HG03457 (cell line): ENCODE measurements at regions not wholly inside any gene's neighbourhood (a gene's known extent, or its start where the extent isn't known, plus 50 kb on each side); places are given as distances from the start of the nearest gene placed in this dataset.
"Not testable (repeated sequence)": the region's sequence is repeated elsewhere in the genome, so short reads cannot be mapped to it uniquely, and the experiment has no call there.

Experiments used
- ATAC-seq: cut with Tn5 transposase; IDR thresholded peaks from one replicate; pipeline ENCODE4 v1.9.1; 2021; ENCODE audit warnings: moderate number of reproducible peaks; ENCODE audit not compliant: unreplicated experiment

DNA sequence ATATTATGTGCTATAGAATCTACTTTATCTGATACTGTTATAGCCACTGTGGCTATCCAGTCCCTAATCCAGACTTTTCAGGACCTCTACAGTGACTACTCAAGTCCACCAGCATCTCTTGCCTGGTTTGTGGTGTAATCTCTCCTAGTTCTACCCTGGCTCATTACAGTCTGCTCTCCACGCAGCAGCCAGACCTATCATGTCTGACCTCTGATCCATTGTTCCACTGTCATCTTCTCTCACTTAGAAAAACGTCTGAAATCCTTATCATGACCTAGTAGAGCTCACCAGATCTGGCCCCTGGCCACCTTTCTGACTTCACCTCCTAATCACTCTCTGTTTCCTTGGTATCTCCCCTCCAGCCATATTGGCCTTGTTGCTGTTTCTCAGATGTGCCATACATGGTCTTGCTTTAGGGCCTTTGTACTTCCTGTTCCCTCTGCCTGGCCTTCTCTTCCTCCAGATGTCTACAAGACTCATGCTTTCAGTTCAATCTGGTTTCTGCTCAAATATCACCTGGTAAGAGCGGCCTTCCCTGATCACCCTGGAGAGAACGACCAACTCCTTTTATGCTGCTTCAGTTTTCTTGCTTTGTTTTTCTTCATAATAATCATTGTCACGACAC is 475.5 kb downstream of the AACS start:
- no peak for ATAC-seq

DNA sequence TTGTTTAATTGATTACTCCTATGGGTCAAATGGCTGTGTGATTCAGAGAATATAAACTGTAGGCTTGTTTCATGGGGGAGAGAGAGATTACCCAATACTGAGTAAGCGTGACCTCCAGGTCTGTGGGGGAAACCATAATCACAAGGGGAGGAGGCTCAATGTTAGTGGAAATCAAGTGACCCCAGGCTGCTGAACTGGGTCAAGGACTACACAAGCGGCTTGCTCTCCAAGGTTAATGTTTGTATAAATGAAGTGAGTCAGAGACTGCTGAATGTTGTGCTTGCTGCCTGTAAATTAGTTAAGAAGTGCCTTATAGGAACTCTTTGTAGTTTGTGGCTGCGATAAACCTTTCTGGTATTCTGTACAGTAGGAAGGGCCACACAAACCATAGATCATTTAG is 479.7 kb downstream of the AACS start:
- ATAC-seq, result no peak

DNA sequence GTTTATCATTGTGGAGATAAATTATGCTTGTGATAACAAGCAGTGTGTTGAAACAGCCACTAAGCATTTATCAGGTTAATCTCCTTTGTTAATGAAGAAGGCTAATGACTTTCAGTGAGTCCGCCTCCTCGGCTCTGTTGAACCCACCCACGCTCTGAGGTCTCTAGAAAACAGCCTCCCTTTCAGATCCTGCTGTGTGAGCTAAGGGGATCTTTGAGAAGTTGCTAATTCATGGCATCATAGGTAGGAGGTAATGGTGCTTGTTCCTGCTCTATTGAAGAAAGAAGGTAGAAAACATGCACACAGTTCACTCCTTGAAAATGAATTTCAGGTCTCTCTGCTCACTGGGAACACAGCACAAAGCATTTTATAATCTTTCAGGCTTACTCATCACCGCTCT is 483.9 kb downstream of the AACS start:
- no peak for ATAC-seq

DNA sequence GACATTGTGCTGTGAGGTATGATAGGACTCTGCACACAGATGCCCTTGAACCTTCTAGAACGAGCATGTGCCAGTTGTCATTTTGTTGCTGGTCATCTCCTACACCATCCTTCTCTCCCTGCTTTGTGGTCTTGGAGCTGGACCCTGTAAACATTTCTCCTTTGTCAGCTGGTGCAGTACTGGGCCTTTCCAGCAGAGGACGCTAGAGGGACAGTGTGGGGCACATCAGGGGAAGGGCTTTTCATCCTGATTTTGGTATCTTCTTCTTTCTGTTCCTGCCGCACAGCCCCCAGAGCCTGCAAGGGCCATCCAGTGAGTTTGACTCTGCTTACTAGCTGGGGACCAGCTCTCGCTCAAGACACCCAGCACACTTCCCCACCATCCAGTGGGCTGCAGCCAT is 484.6 kb downstream of the AACS start:
- no peak for ATAC-seq

DNA sequence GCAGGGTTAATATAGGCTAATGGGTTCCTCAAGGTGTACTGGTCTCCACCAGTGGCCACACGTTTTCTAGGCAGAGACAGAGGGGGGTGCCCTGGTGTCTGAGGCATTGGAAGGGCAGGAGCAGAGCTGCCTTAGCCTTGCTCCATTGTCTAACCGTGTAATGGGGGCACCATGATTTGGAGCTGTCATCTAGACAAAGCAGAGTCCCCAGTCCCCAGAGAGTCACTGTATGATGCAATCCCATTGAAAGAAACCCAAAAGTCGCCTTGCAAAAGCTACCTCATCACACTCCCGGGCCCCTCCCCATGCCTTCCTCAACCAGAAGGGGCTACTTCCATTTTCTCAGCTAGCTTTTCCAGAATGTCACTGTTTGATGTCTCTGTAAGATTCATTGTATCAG is 487.1 kb downstream of the AACS start:
- no peak for ATAC-seq

DNA sequence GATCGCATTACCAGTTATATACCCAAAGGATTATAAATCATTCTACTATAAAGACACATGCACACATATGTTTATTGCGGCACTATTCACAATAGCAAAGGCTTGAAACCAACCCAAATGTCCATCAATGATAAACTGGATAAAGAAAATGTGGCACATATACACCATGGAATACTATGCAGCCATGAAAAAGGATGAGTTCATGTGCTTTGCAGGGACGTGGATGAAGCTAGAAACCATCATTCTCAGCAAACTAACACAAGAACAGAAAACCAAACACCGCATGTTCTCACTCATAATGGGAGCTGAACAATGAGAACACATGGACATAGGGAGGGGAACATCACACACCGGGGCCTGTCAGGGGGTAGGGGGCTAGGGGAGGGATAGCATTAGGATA is 495.8 kb downstream of the AACS start:
- not testable (repeated sequence) for ATAC-seq

DNA sequence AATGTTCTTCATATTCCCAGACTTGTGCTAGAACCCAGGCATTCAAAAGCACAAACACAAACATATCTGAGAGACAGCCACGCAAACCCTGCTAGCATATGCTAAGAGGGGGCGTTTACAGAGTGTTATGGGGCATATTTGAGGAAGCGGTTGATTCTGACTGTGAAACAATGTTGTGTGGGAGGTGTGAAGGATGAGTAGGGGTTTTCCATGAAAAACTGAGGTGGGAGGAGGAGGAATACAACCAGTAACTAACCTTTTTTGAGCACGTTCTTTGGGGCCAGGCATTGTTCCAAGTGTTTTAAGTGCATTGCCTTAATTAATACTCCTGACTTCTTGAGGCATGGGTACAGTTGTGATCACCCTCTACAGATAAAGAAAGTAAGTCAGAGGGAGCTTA is 499.5 kb downstream of the AACS start:
- no peak for ATAC-seq

DNA sequence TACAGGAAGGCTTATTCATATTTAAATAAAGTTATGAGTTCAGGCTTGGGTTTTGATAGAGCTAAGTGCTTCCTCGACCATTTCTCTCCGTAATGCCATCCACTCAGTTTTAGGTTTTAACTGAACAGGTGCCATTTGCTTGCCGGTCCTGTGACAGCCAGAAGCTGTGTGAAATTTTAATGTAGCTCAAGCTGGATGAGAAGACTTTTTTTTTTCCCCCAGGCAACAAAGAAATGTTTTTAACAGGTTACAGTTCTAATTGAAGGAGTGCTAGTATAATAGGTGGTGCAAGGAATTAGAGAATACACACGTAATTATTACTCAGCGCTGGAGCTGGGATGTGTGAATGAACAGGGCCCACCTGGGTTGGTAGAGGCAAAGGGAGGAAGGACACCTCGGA is 502.3 kb downstream of the AACS start:
- ATAC-seq, result no peak

DNA sequence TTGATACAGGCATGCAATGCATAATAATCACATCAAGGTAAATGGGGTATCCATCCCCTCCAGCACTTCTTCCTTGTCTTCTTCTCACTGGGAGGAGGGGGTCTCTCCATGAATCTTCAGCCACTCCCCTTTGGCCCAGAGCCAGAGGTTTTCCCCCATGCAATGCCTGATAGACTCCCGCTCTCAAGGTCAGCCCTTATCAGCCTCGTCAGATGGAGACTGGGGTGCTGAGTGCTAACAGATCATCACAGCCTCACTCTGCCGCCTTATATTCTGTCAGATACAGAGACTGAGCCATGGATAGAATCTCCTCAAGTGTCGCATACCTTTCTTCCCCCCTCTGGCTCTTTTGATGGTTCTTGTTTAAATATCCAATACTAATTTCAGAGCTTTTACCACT is 503.1 kb downstream of the AACS start:
- ATAC-seq, result no peak

DNA sequence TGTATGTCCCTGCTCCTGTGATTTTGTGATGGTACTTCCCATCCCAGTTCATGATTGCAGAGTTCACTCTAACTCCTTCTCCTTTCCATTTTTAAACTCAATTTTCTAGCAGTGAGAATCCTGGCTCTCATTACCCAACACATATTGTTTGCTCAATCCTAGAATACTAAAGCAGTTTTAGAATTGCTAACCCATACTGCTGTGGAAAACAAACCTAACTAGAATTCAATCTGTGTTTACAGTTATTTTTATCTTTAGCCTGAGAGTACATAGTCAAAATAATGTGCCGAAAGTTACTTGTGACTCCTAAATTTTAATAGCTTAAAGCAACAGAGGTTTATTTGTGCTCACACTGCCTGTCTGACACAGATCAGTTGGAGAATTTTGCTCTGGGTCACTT is 508.0 kb downstream of the AACS start:
- no peak for ATAC-seq

DNA sequence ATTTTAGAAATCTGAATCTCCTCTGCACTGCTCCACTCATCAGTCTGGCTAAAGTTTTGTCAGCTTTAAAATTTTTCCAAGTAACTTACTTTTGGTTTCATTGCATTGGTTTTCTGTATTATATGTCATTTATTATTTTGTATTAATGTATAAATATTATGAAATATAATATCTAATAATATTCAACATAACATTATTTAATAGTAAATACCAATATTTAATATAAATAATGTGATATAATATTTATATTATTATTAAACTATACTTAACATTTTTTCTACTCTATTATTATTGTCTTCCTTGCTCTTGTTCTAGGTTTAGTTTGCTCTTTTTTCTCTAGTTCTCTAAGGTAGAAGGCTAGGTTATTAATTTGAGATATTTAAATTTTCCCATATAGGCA is 512.1 kb downstream of the AACS start:
- no peak for ATAC-seq

DNA sequence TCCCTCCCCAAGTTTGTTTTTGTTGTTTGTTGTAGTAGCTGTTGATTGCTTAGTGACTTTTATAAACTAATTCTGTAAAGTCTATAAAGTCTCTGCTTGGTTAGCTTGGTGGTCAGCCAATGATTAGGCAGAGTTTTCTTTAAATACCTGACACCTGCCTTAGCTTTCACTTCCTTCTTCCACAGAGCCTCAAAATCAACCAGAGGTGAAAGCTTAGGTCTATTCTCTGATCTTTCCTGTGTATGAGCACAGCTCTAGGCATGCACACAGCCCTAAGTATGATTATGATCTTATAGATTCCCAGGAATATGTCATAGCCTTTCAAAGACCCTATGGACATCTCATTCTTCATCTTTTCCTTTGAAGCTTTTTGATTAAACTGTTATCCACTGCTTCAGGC is 514.7 kb downstream of the AACS start:
- ATAC-seq, result no peak

DNA sequence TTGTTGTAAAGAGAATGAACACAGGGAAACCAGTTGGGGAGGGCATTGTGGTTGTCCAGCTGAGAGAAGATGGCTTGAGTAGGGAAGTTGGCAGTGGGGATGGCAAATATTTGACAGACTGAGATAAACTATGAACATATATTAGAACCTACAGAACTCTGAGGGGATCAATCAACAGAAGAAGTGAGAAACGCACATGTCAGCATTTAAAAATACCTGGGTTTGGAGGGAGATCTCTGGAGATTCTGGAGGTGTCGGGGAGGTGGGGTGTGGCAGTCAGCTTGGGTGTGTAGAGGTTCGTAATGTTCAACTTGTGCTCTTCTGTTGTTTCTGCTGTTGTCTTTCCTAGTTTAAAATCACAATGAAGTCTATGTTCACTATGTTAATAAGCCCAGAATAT is 517.8 kb downstream of the AACS start:
- ATAC-seq, result no peak

DNA sequence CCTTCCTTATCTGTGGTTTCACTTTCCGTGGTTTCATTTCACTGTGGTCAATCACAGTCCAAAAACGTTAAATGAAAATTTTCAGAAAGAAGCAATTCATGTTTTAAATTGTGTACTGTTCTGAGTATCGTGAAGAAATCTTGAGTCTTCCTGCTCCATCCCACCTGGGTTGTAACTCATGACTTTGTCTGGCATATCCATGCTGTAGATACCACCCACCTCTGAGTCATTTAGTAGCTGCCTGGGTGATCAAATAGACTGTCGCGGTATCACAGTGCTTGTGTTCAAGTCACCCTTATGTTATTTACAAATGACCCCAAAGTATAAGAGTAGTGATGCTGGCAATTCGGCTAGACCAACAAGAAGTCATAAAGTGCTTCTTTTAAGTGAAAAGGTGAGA is 521.2 kb downstream of the AACS start:
- no peak for ATAC-seq

DNA sequence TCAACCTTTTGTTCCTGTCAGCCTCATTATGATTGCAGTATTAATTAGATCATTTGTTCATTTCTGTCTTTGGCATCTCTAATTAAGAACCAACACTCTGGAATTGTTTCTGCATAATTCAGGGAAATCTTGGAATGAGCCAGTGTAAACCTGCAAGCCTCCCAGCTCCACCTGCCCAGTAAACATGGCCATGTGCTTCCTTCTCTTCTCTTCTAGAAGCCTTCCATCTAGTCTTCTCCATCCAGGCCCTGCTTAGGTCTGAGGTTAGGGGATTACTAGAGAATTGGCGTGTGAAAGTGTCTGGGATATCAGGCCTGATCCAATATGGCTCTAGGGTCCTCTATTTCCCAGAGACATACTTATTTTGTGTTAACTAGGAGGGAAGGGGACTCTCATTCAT is 528.0 kb downstream of the AACS start:
- ATAC-seq, result no peak

DNA sequence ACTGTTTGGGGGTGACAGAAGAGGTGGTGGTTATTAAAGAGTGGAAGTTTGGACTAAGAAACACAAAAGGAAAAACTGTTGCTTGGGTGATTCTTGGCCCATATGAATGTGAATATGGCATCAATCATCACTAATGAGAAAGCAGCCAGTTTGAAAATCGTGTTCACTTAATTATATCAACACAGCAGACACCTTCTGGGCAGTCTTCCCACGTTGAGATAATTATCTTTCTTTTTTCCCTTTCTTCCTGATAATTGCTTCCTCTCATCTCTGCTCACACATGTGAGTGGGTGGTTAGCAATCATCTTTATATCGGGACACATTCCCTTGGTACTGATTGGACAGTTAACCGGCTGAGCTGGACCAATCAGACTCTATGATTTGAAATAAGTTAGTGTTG is 539.7 kb downstream of the AACS start:
- ATAC-seq, result no peak

DNA sequence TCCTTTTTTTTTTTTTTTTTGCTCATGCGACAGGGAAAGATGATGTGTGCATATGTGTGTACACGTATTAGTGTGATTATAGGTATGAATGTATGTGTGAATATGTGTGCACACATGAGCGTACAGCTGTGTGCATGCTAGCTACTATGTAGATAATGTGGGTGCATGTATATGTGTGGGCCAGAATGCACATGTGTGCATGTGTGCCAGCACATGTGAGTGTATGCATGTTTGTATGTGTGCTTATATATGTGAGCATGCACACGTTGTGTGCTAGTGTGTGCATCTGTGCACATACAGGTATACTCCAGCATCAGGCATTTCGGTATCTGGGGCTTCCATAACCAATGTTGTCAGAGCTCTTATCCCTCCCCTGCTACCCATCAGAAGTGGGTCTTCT is 541.1 kb downstream of the AACS start:
- ATAC-seq, result no peak

DNA sequence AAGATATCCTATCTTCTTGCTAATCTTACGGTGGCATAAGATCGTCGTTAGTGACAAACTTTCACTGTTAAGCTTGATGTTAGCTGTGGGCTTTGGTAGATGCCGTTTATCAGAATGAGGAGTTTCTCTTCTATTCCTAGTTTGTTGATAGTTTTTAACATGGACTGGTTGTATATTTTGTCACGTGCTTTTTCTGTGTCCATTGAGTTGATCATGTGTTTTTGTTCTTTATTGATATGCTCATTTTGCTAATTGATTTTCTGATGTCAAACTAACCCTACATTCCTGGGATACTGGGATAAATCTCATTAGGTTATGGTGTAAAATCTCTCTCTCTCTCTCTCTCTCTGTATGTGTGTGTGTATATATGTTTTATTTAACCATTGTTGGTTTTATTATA is 545.1 kb downstream of the AACS start:
- no peak for ATAC-seq

DNA sequence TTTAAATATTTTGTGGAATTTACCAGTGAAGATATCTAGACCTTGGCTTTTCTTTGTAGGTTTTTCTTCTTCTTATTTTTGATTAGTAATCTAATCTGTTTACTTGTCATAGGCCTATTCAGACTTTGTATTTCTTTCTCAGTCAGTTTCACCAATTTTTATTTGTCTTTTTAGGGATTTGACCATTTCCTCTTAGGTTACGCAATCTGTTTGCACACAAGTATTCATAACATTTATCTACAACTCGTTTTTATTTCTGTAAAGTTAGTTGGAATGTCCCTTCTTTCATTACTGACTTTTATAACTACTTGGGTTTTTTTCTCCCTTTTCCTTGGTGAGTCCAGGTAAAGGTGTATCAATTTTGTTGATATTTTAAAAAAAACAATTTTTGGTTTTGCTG is 545.7 kb downstream of the AACS start:
- ATAC-seq, result no peak

DNA sequence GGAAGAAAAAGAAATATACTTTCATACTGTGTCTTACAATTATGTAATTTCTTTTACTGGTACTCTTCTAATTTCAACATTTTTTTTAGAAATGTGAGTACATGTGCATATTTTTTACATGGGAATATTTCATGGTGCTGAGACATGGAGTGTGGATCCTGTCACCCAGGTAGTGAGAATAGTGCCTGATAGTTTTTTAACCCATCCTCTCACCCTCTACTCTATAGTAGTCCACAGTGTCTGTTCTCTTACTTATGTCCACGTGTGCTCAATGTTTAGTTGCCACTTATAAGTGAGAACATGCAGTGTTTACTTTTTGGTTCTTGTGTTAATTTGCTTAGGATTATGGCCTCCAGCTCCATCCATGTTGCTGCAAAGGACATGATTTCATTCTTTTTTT is 548.8 kb downstream of the AACS start:
- no peak for ATAC-seq

DNA sequence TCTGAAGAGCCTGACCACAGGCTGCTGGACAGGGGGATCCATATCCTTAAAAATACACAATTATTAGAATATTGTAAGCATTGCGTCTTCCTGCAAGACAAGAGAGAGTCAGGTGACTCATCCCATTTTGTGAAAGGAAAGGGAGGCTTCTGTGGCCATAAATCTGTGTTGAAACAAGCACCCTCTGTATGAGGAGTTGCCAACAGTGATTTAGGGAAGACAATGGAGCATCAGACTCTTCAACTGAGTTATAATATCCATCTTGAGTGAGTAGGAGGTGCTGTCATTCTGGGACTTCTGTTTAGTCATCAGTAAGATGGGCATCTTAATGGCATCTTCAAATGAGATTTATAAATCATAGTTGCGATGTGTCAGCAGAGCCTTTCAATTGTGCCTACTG is 554.5 kb downstream of the AACS start:
- no peak for ATAC-seq

DNA sequence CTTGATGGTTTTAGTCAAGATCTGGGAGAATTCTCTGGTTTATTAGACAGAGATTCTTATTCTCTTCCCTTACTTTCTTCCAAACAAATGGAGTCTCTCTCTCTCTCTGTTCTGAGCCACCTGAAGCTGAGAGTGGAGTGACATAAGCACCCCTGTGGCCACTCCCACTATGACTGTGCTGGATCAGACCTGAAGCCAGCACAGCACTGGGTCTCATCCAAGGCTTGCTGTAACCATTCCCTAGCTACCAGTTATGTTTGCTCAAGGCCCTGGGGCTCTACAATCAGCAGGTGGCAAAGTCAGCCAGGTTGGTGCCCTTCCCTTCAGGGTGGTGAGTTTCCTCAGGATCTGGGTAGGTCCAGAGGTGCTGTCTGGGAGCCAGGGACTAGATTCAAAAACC is 568.5 kb downstream of the AACS start:
- ATAC-seq, result no peak

DNA sequence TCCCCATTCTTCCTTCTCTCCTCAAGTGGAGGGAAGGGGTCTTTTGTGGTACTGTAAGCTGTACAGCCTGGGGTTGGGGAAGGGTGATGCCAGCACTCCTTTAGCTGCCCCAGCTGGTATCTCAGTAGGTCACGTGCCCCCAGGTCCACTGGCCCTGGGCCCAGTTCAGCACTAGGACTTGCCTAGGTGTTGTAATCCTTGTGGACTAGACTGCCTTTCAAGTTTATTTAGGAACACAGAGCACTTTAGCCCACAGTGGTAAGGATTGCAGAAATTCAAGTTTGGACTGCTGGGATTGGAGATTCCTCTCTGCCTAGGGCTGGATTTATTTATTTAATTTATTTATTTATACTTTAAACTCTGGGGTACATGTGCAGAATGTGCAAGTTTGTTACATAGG is 569.6 kb downstream of the AACS start:
- ATAC-seq, result no peak

DNA sequence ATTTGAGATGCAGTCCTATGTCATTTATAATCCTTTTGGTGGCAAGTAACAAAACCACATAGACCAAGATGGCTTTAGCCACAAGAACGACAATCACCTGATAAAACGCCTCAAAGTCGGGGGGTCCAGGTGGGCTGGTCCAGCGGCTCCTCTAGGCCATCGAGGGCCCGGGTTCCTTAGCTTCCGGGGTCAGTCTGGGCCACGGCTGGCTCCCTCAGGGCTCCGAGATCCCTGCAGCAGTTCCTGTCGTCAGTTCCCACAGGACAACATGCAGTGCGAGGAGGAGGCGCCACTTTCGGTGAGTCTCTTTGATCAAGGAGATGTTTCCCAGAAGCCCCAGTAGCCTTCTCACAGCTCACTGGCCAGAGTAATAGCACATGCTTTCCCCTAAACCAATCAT is 574.6 kb downstream of the AACS start:
- ATAC-seq, result no peak
